ENCODE measurements at regions not wholly inside any gene's neighbourhood (a gene's known extent, or its start where the extent isn't known, plus 50 kb on each side); places are given as distances from the start of the nearest gene placed in this dataset.

DNA sequence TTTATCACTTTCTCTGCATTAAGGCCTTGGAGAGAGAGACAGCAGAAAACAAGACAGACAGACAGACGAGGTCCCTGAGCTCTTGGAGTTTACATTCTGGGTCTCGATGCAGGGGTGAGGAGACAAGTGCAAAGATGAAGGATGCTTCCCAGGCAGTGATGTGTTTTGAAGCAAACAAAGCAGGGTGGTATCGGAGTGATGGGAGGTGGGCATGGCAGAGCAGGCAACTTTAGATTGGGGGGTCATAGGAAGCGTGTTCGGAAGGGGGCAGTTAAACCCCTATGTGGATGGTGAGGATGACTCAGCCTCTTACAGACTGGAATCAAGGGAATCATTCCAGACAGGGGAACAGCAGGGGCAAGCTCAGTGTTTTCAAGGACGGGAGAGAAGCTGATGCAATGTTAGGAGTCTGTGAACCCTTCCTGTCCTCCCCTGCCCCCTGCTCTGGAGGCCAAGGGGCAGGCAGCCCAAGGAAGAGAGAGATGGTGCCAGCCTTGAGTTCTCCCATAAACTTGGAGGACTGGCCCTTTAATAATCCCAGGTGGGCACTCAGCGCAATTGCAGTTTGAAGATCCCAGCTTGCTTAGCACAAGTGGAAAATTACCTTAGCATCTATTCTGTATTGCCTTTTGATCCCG is 180.2 kb downstream of the CHST1 start:
- TF ChIP-seq, protein P1, sequence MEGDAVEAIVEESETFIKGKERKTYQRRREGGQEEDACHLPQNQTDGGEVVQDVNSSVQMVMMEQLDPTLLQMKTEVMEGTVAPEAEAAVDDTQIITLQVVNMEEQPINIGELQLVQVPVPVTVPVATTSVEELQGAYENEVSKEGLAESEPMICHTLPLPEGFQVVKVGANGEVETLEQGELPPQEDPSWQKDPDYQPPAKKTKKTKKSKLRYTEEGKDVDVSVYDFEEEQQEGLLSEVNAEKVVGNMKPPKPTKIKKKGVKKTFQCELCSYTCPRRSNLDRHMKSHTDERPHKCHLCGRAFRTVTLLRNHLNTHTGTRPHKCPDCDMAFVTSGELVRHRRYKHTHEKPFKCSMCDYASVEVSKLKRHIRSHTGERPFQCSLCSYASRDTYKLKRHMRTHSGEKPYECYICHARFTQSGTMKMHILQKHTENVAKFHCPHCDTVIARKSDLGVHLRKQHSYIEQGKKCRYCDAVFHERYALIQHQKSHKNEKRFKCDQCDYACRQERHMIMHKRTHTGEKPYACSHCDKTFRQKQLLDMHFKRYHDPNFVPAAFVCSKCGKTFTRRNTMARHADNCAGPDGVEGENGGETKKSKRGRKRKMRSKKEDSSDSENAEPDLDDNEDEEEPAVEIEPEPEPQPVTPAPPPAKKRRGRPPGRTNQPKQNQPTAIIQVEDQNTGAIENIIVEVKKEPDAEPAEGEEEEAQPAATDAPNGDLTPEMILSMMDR (IDR thresholded peaks at IDR 0.05; ENCODE audit: insufficient read depth, low read depth, low read length) = peak; percentile 14
- TF ChIP-seq EZH2 (IDR thresholded peaks at IDR 0.05; ENCODE audit: insufficient read depth, low read length) = no peak
